ENCODE measurements at regions not wholly inside any gene's neighbourhood (a gene's known extent, or its start where the extent isn't known, plus 50 kb on each side); places are given as distances from the start of the nearest gene placed in this dataset.
"Not testable (repeated sequence)": the region's sequence is repeated elsewhere in the genome, so short reads cannot be mapped to it uniquely, and the experiment has no call there.

- DNase-seq = no peak
These were observed 251.8 kb upstream of the IRF2BP2 start for GRCh38 chr1:234861761-234862160.

GRCh38 chr1:234861024-234861620 lies 251.1 kb upstream of the IRF2BP2 start:
- no peak for DNase-seq

GRCh38 chr1:234858722-234859121 lies 248.7 kb upstream of the IRF2BP2 start:
- DNase-seq = no peak

DNA sequence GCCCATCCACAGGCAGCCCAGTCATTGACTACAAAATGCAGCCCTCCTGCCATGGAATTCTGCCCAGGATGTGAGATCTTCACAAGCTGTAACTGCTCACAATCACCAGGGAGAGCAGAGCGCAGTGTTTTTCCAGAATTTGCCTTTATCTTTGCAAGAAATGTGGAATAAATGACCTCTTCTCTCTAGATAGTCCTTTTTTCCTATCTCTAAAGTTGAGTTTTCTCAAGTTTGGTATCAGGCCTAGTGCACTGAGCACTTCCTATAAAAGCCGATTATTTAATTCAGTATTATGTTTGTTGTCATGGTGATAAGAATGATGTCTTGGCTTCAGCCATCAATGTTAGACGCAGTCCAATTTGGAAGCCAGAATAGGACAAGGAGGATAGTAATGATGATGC lies 246.9 kb upstream of the IRF2BP2 start:
- DNase-seq = no peak

DNA sequence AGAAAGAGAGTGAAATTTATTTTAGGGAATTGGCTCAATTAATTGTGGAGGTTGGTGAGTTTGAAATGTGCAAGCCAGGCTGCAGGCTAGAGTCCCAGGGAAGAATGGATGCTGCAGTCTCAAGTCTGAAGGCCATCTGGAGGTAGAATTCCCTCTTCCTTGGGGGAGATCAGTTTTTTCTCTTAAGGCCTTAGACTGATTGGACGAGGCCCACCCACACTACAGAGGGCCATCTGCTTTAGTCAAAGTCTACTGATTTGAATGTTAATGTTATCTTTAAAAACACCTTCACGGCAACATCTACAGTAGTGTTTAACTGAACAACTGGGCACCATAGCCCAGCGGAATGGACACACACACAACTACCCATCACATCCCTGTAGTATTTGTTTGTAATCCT lies 245.9 kb upstream of the IRF2BP2 start:
- DNase-seq = no peak

DNA sequence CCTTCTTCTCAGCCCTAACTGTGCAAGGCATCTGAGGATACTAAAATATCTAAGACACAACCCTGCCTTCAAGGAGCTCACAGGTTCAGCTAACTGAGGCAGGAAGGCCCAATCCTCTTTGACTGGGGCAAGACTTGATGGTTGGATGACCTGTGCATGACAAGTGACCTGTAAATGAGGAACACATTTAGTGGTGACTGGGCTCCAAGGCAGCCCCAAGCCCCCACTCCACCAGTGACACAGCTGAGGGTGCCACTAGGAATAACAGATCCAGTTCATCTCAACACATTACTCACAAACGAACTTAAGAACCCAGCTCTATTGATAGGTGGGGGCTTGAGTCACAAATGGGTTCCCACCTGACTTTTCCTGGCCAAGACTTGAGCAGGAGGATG lies 244.7 kb upstream of the IRF2BP2 start:
- DNase-seq = peak in 3 of 4 experiments; percentile 35 to 62 (median 50)

DNA sequence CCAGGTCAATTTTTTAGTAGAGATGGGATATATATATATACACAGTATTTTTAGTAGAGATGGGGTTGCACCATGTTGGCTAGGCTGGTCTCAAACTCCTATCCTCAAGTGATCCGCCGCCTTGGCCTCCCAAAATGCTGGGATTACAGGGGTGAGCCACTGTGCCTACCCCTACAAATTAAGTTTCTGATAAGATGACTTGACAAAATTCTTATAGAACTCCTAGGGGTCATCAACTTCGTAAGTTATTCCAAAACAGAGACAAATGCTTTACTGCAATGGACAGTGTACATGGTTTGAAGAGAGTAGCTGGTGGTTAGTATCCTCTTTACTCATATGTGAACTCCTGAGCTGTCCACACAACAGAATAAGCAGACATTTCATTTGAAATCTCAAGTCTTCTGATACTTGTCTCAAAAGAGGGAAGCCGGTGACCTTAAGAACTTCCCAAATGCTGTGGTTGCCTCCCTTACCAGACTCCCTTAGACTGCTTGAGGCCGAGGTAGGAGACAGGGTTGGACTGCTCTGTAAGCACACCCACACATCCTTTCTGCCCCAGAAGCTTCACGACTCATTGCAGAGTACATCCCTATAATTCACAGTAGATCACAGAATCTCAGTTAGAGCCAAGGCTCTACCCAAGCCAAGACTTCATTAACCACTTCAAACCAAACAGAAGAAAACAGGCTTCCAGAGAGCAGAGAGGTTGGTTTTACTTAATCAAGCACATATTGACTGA lies 244.1 kb upstream of the IRF2BP2 start:
- peak; percentile 87 to 97 (median 93) for DNase-seq

- no peak for DNase-seq
These were observed 242.7 kb upstream of the IRF2BP2 start for GRCh38 chr1:234852659-234853058.

- peak; percentile 81 to 94 (median 90) for DNase-seq
These were observed 241.8 kb upstream of the IRF2BP2 start for GRCh38 chr1:234851450-234852438.

DNA sequence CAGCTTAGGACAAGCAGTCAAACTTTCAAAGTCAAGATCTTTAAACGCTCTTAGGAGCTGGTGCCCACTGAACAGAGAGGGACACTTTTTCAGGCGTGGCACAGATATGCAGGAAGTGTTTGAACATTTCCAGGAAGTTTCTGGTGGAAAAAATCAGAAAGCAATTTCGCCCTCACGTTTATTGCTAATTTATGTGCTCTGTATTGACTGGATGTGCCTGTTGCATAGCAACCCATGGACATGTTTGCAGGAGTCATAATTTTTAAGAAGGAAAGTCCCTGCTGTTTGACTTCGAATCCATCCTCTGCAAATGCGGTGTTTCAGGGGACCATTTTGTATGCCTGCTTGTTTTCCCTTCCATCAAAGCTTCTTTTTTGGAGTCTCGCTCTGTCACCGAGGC lies 239.9 kb upstream of the IRF2BP2 start:
- DNase-seq = peak in 3 of 4 experiments; percentile 28 to 62 (median 39)

DNA sequence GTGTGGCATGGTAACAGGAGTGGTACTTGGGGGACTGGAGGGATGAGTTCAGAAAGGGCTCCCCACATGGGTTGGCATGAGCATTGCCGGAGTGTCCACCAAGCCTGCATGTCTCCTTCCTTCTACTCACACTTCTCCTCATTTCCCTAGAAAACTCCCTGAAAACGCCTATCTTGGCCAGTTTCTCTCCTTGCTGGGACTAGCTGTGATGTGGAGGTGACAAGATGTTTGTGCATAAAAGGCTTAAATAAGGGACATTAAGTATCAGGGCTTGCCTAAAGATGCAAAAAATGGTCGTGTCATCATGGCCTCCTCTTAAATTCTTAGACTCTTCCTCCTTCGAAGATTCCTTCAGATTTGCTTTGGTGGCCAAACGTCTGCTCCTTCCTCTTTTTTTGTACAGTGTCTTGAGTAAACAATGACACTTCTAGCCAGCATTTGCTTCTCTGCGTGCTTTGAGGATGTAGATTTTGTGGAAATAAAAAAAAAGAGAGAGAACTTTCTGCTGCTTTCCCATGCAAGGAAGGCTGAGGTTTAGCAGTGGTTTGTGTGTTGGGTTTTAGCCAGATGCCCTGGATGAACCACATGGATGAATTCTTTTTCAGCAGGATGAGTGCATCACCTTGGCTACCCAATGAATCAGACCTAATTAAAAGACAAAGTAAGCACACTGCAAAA lies 239.1 kb upstream of the IRF2BP2 start:
- DNase-seq = peak; percentile 82 to 97 (median 91)

- not testable (repeated sequence) for DNase-seq
These were observed 236.8 kb upstream of the IRF2BP2 start for GRCh38 chr1:234846813-234847212.

GRCh38 chr1:234845836-234846235 lies 235.9 kb upstream of the IRF2BP2 start:
- no peak for DNase-seq

DNA sequence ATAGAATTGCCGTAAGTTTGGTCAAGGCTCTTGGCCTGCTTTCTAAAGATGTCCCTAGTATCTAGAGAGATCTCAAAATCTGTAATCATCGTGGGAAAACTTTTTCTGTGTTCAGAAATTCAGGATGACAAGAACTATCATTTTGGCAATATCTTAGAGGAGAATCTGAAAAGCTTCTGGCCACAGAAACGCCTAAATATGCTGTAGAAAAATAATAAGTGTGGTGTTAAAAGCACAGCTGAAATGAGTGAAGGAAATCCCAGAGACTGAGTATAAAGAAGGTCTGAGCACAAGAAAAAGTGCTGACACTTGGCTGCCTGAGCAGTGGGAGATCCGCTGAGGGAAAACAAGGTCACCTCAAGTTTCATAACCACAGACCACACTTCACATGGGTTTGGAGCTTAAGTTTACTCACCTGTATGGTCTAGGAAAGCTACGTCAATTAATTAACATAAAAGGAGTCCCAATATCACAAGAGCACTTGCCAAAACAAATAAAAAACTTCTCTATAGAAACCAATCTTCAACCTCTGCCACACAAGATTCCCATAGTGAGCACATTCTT lies 235.2 kb upstream of the IRF2BP2 start:
- no peak for DNase-seq

- DNase-seq = peak in 3 of 4 experiments; percentile 59 to 63 (median 62)
These were observed 234.6 kb upstream of the IRF2BP2 start for GRCh38 chr1:234844479-234845031.

- no peak for DNase-seq
These were observed 234.0 kb upstream of the IRF2BP2 start for GRCh38 chr1:234843946-234844345.

GRCh38 chr1:234842726-234843641 lies 233.0 kb upstream of the IRF2BP2 start:
- peak; percentile 85 to 96 (median 92) for DNase-seq

- peak; percentile 94 to 99 (median 97) for DNase-seq
These were observed 231.8 kb upstream of the IRF2BP2 start for GRCh38 chr1:234841710-234842231.

- no peak for DNase-seq
These were observed 231.3 kb upstream of the IRF2BP2 start for GRCh38 chr1:234841281-234841680.

- peak; percentile 49 to 63 (median 52) for DNase-seq
These were observed 230.9 kb upstream of the IRF2BP2 start for GRCh38 chr1:234840843-234841242.

Measured in suppressor macrophage (primary cell).